A549 (cell line): ENCODE measurements at regions not wholly inside any gene's neighbourhood (a gene's known extent, or its start where the extent isn't known, plus 50 kb on each side); places are given as distances from the start of the nearest gene placed in this dataset.

Source experiments
- ATAC-seq, 2 experiments: fragments of 200-7000 bp in 1 of 2; fragments of >200 bp in 1 of 2; cut with Nextera tagmentation in 1 of 2; cut with Tn5 transposase in 1 of 2; 3 replicates each; pipeline versions ENCODE4 v1.8.0 to v1.9.1; 2018 to 2020; ENCODE audit warnings: mild to moderate bottlenecking in 1 of 2, moderate library complexity in 1 of 2
- CTCF ChIA-PET: fragments of 300-600 bp; sonication (Branson Sonifier 250); formaldehyde crosslinking; extraction: SDS; loops from one replicate; lab custom pipeline; 2021; ENCODE audit warnings: antibody characterized with exemption, inconsistent platforms; lab: Yijun Ruan, JAX
- POLR2A ChIA-PET: fragments of 350-600 bp; formaldehyde crosslinking; extraction: SDS; loops from one replicate; lab custom pipeline; 2021; ENCODE audit warnings: antibody characterized with exemption, inconsistent platforms; lab: Yijun Ruan, JAX
- DNase-seq, 2 experiments: peaks; one replicate each; pipeline versions ENCODE4 v3.0.0 to v3.0.0-alpha.2; 2011 to 2016; ENCODE audit warnings: low read depth in 1 of 2, low spot score in 1 of 2
- FAIRE-seq: peaks from 2 replicates; lab custom pipeline; 2011; peaks lifted over from hg19 to GRCh38; lab: Jason Lieb, UNC
- H3K27ac ChIP-seq, 2 experiments: fragments of >200 bp; sonication (Bioruptor Twin); formaldehyde crosslinking; 3 replicates each; pipeline ENCODE4 v1.5.1; 2016 to 2017
- H3K4me1 ChIP-seq: fragments of >200 bp; sonication (Bioruptor Twin); formaldehyde crosslinking; 3 replicates; pipeline ENCODE4 v1.6.1; 2016
- H3K4me2 ChIP-seq: fragments of >200 bp; sonication (Bioruptor Twin); formaldehyde crosslinking; 3 replicates; pipeline ENCODE4 v1.6.1; 2016
- H3K4me3 ChIP-seq: fragments of >200 bp; sonication (Bioruptor Twin); formaldehyde crosslinking; 3 replicates; pipeline ENCODE4 v1.5.1; 2016
- H3K9me3 ChIP-seq: fragments of >200 bp; sonication (Bioruptor Twin); formaldehyde crosslinking; 3 replicates; pipeline ENCODE4 v1.6.1; 2016
- CBX8 ChIP-seq: fragments of 200-600 bp; sonication (generic); IDR thresholded peaks from 2 replicates; pipeline ENCODE4 v1.6.1; 2016
- CEBPB ChIP-seq, 2 experiments: fragments of >200 bp in 1 of 2; sonication (Bioruptor Twin) in 1 of 2; formaldehyde crosslinking in 1 of 2; IDR thresholded peaks; 2 replicates each; pipeline ENCODE4 v1.6.1; 2012 to 2016
- CHD4 ChIP-seq: fragments of 200-600 bp; sonication (generic); IDR thresholded peaks from 2 replicates; pipeline ENCODE4 v1.6.1; 2016; ENCODE audit warnings: antibody characterized with exemption, mild to moderate bottlenecking, borderline replicate concordance
- CTCF ChIP-seq: fragments of >200 bp; sonication (Bioruptor Twin); formaldehyde crosslinking; IDR thresholded peaks from 3 replicates; pipeline ENCODE4 v1.5.1; 2016
- FOSL2 ChIP-seq, 2 experiments: fragments of 450-650 bp in 1 of 2; fragments of >200 bp in 1 of 2; sonication (Bioruptor Twin) in 1 of 2; formaldehyde crosslinking; IDR thresholded peaks; 2 replicates each; pipeline versions ENCODE4 v1.5.0 to v1.6.1; 2016 to 2020; ENCODE audit warnings: mild to moderate bottlenecking in 1 of 2, moderate library complexity in 1 of 2
- HOXA7 ChIP-seq: fragments of 250-450 bp; sonication (Bioruptor Pico); IDR thresholded peaks from 2 replicates; pipeline ENCODE4 v1.5.0; 2020; ENCODE audit warnings: mild to moderate bottlenecking, moderate library complexity
- HOXB5 ChIP-seq: fragments of 250-450 bp; sonication (Bioruptor Pico); IDR thresholded peaks from 2 replicates; pipeline ENCODE4 v1.5.0; 2020; ENCODE audit warnings: mild to moderate bottlenecking, moderate library complexity
- JUN ChIP-seq, 2 experiments: fragments of >200 bp; sonication (Bioruptor Twin); formaldehyde crosslinking; IDR thresholded peaks; 2 replicates in 1 of 2; 3 replicates in 1 of 2; pipeline ENCODE4 v1.6.1; 2016 to 2017
- KDM5A ChIP-seq: fragments of 200-600 bp; sonication (generic); IDR thresholded peaks from 2 replicates; pipeline ENCODE4 v1.6.1; 2016; ENCODE audit warnings: antibody characterized with exemption, mild to moderate bottlenecking
- MAFK ChIP-seq: fragments of 450-650 bp; IDR thresholded peaks from 2 replicates; pipeline ENCODE4 v1.6.1; 2014; ENCODE audit not compliant: partially characterized antibody
- MAX ChIP-seq: IDR thresholded peaks from 2 replicates; pipeline ENCODE4 v1.6.1; 2012
- MAZ ChIP-seq: fragments of 150-350 bp; IDR thresholded peaks from 2 replicates; pipeline ENCODE4 v1.6.1; 2014; ENCODE audit warnings: antibody characterized with exemption, low read depth, low read length, borderline replicate concordance
- MYC ChIP-seq: IDR thresholded peaks from 2 replicates; pipeline ENCODE4 v1.6.1; 2012; ENCODE audit warnings: mild to moderate bottlenecking, inconsistent platforms, low read length, improper control_type of control experiment, borderline replicate concordance
- NPAS2 ChIP-seq: fragments of 250-450 bp; sonication (Bioruptor Pico); IDR thresholded peaks from 2 replicates; pipeline ENCODE4 v1.8.0; 2022; ENCODE audit warnings: mild to moderate bottlenecking, moderate library complexity, borderline replicate concordance
- RAD21 ChIP-seq, 2 experiments: fragments of >200 bp in 1 of 2; sonication (Bioruptor Twin) in 1 of 2; formaldehyde crosslinking in 1 of 2; IDR thresholded peaks in 1 of 2; conservative IDR thresholded peaks in 1 of 2; 2 replicates in 1 of 2; 3 replicates in 1 of 2; pipeline ENCODE4 v1.6.1; 2012 to 2018; ENCODE audit warnings: inconsistent platforms in 1 of 2
- RCOR1 ChIP-seq: fragments of 150-350 bp; IDR thresholded peaks from 2 replicates; pipeline ENCODE4 v1.6.1; 2014; ENCODE audit warnings: antibody characterized with exemption, low read length, low read depth
- RFX5 ChIP-seq: fragments of 450-650 bp; IDR thresholded peaks from 2 replicates; pipeline ENCODE4 v1.7.1; 2014; ENCODE audit warnings: antibody characterized with exemption, mild to moderate bottlenecking, moderate library complexity
- SMC3 ChIP-seq: fragments of >200 bp; sonication (Bioruptor Twin); formaldehyde crosslinking; IDR thresholded peaks from 3 replicates; pipeline ENCODE4 v1.6.1; 2018; ENCODE audit warnings: inconsistent platforms
- TFCP2L1 ChIP-seq: fragments of 250-450 bp; sonication (Bioruptor Pico); IDR thresholded peaks from 2 replicates; pipeline ENCODE4 v1.5.0; 2021; ENCODE audit warnings: mild to moderate bottlenecking
- TP53 ChIP-seq: fragments of 250-450 bp; sonication (Bioruptor Pico); IDR thresholded peaks from 2 replicates; pipeline ENCODE4 v1.5.0; 2021; ENCODE audit warnings: mild to moderate bottlenecking, moderate library complexity
- WGBS: methylation state at CpG from one replicate; pipeline ENCODE4 v1.1.6; 2017; ENCODE audit errors: missing lambda C conversion rate; 5-methylcytosine and 5-hydroxymethylcytosine counted together
- TF ChIP-seq, protein P1 (sequence below): fragments of 250-450 bp; sonication (Bioruptor Pico); IDR thresholded peaks from 2 replicates; pipeline ENCODE4 v1.5.0; 2020; ENCODE audit warnings: low read depth, mild to moderate bottlenecking, moderate library complexity
- TF ChIP-seq, protein P2 (sequence below): fragments of 150-350 bp; IDR thresholded peaks from 2 replicates; pipeline ENCODE4 v1.6.1; 2014; ENCODE audit warnings: low read depth, mild to moderate bottlenecking, low read length

DNA sequence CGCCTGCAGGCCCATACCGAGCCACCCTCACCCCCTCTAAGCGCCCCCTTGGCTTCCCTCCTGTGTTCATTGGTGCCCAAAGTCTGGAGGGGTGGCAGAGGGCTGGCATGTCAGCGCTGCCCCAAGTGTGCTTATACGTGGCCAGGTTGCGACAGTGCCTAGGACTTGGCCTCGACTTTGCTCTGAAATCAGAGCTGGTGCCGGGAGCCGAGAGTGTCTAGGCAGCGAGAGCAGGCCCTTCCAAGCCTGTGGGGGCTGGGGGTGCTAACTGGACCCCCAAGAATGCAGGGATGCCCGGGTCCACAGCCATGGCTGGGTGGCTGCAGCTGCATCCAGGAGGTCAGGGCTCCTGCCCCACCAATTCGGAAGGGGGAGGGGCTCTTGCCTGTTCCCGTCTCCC is 95.6 kb upstream of the MGAT5 start (continued):
- TF ChIP-seq NPAS2 (CRISPR knock-in tag) (no peak), MYC (no peak), CHD4 (no peak)
- TF ChIP-seq, all 56 proteins: peak for 0

GRCh38 chr2:134161170-134161547 is 92.7 kb upstream of the MGAT5 start:
- no peak overlapping the region for H3K27ac ChIP-seq
- ChIA-PET CTCF (interaction anchor here (1.1 kb wide), 1 partner anchor 11 kb away, joined by 3 read pairs; no protein-coding TSS in a partner anchor), POLR2A (no interaction called here)
- 86% methylated on average over 4 of the region's 4 CpGs for WGBS
- DNase-seq = no peak
- FAIRE-seq = no peak
- TF ChIP-seq JUN (IDR thresholded peaks at IDR 0.05) = no peak
- TF ChIP-seq, protein P1, sequence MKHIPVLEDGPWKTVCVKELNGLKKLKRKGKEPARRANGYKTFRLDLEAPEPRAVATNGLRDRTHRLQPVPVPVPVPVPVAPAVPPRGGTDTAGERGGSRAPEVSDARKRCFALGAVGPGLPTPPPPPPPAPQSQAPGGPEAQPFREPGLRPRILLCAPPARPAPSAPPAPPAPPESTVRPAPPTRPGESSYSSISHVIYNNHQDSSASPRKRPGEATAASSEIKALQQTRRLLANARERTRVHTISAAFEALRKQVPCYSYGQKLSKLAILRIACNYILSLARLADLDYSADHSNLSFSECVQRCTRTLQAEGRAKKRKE (CRISPR knock-in tag) = no peak
- TF ChIP-seq CEBPB (IDR thresholded peaks at IDR 0.05) = no peak
- TF ChIP-seq HOXA7 = no peak
- no peak for TF ChIP-seq RFX5
- no peak for TF ChIP-seq TP53 (CRISPR knock-in tag)
- TF ChIP-seq CTCF = no peak
- no peak for TF ChIP-seq RAD21 (conservative IDR thresholded peaks at IDR 0.05 in 1 of 2, IDR thresholded peaks at IDR 0.05 in 1 of 2)
- TF ChIP-seq NPAS2 (CRISPR knock-in tag) = no peak
- TF ChIP-seq MAX = no peak
- TF ChIP-seq MAFK = no peak
- no peaks in the 10 kb centered on the region for H3K4me1 ChIP-seq
- no peak overlapping the region for H3K4me2 ChIP-seq
- H3K4me3 ChIP-seq = no peak overlapping the region
- no peak for ATAC-seq
- no peaks in the 10 kb centered on the region for H3K9me3 ChIP-seq

GRCh38 chr2:134163336-134163735 is 90.5 kb upstream of the MGAT5 start:
- Histone ChIP-seq H3K4me1 (no peaks in the 10 kb centered on the region), H3K9me3 (no peaks in the 10 kb centered on the region), H3K27ac (no peak overlapping the region), H3K4me3 (no peak overlapping the region), H3K4me2 (no peak overlapping the region)
- POLR2A ChIA-PET = no interaction called here
- TF ChIP-seq MAZ (no peak), CBX8 (no peak), HOXB5 (CRISPR knock-in tag) (no peak), RCOR1 (no peak), SMC3 (no peak), CTCF (no peak), TFCP2L1 (CRISPR knock-in tag) (no peak), JUN (IDR thresholded peaks at IDR 0.05) (no peak), KDM5A (no peak), FOSL2 (IDR thresholded peaks at IDR 0.05) (no peak), FOSL2 (CRISPR knock-in tag; IDR thresholded peaks at IDR 0.05) (no peak)
- TF ChIP-seq, protein P2, sequence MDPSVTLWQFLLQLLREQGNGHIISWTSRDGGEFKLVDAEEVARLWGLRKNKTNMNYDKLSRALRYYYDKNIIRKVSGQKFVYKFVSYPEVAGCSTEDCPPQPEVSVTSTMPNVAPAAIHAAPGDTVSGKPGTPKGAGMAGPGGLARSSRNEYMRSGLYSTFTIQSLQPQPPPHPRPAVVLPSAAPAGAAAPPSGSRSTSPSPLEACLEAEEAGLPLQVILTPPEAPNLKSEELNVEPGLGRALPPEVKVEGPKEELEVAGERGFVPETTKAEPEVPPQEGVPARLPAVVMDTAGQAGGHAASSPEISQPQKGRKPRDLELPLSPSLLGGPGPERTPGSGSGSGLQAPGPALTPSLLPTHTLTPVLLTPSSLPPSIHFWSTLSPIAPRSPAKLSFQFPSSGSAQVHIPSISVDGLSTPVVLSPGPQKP = no peak
- no peak for FAIRE-seq
- no peak for ATAC-seq
- no peak for DNase-seq
- 90% methylated on average over 4 of the region's 4 CpGs for WGBS
- CTCF ChIA-PET = no interaction called here
